B cell (primary cell): ENCODE measurements at regions not wholly inside any gene's neighbourhood (a gene's known extent, or its start where the extent isn't known, plus 50 kb on each side); places are given as distances from the start of the nearest gene placed in this dataset.

ENCODE experiments used
- ATAC-seq: fragments of 200-7000 bp; cut with Tn5 transposase; one replicate; pipeline ENCODE4 v1.10.0; 2021; ENCODE audit warnings: low read depth, mild to moderate bottlenecking, moderate number of reproducible peaks, moderate library complexity
- CTCF ChIA-PET: fragments of 350-600 bp; sonication (Branson Sonifier 250); formaldehyde crosslinking; loops from one replicate; lab custom pipeline; 2021; ENCODE audit warnings: antibody characterized with exemption, inconsistent platforms; lab: Charles Lee
- POLR2A ChIA-PET: fragments of 350-600 bp; sonication (Branson Sonifier 250); formaldehyde crosslinking; loops from one replicate; lab custom pipeline; 2021; ENCODE audit warnings: antibody characterized with exemption; lab: Charles Lee
- DNase-seq: peaks from one replicate; pipeline ENCODE4 v3.0.0; 2013
- H2AFZ ChIP-seq: 2 replicates; pipeline ENCODE4 v1.6.1; 2012; ENCODE audit warnings: mild to moderate bottlenecking, low read depth, low read length; ENCODE audit not compliant: insufficient read depth, poor library complexity, severe bottlenecking
- H3K27ac ChIP-seq, 2 donors: 1 replicate in 1 of 2; 2 replicates in 1 of 2; pipeline ENCODE4 v1.5.1; 2012 to 2013; ENCODE audit warnings: low read length in 2 of 2, mild to moderate bottlenecking in 2 of 2, moderate library complexity in 1 of 2
- H3K27me3 ChIP-seq, 4 experiments: fragments of 200-600 bp in 1 of 4; sonication (generic) in 1 of 4; replicated peaks in 1 of 4; 1 replicate in 2 of 4; 2 replicates in 2 of 4; pipeline versions ENCODE4 v1.6.1 to v1.7.0; 2013 to 2016; ENCODE audit warnings: low read length in 3 of 4, mild to moderate bottlenecking in 2 of 4, mixed read lengths in 1 of 4, moderate library complexity in 1 of 4; ENCODE audit not compliant: insufficient read depth in 4 of 4, control insufficient read depth in 3 of 4; ENCODE audit errors: control extremely low read depth in 1 of 4
- H3K36me3 ChIP-seq, 2 experiments: replicated peaks in 1 of 2; 1 replicate in 1 of 2; 2 replicates in 1 of 2; pipeline versions ENCODE4 v1.6.1 to v1.7.1; 2013; ENCODE audit warnings: low read length in 1 of 2; ENCODE audit not compliant: insufficient read depth in 2 of 2, control insufficient read depth in 1 of 2; ENCODE audit errors: control extremely low read depth in 1 of 2, extremely low read depth in 1 of 2
- H3K4me1 ChIP-seq, 2 donors: fragments of 200-600 bp in 1 of 2; sonication (generic) in 1 of 2; 1 replicate in 1 of 2; 2 replicates in 1 of 2; pipeline versions ENCODE4 v1.5.1 to v1.6.1; 2013 to 2017; ENCODE audit warnings: low read length in 2 of 2; ENCODE audit not compliant: control insufficient read depth in 2 of 2, insufficient read depth in 2 of 2
- H3K4me2 ChIP-seq: replicated peaks from 2 replicates; pipeline ENCODE3; 2012; ENCODE audit warnings: mild to moderate bottlenecking, low read depth, low read length; ENCODE audit not compliant: poor library complexity, severe bottlenecking
- H3K4me3 ChIP-seq, 5 experiments: fragments of 200-600 bp in 1 of 5; sonication (generic) in 1 of 5; 1 replicate in 3 of 5; 2 replicates in 2 of 5; pipeline versions ENCODE4 v1.5.1 to v1.7.0; 2011 to 2016; ENCODE audit warnings: low read length in 4 of 5, mild to moderate bottlenecking in 4 of 5, low read depth in 2 of 5, control low read depth in 1 of 5, moderate library complexity in 1 of 5; ENCODE audit not compliant: insufficient read depth in 1 of 5; ENCODE audit errors: control extremely low read depth in 1 of 5, extremely low read depth in 1 of 5
- H3K79me2 ChIP-seq: fragments of 200-600 bp; sonication (generic); one replicate; pipeline ENCODE4 v1.6.0; 2016; ENCODE audit warnings: low read length; ENCODE audit not compliant: control insufficient read depth, insufficient read depth
- H3K9ac ChIP-seq: fragments of 200-600 bp; sonication (generic); 2 replicates; pipeline ENCODE4 v1.6.1; 2017; ENCODE audit warnings: mild to moderate bottlenecking, low read length, moderate library complexity
- H3K9me3 ChIP-seq, 3 donors: one replicate each; pipeline versions ENCODE4 v1.6.1 to v1.7.1; 2013; ENCODE audit warnings: low read length in 2 of 3; ENCODE audit not compliant: control insufficient read depth in 2 of 3, insufficient read depth in 1 of 3; ENCODE audit errors: control extremely low read depth in 1 of 3
- H4K20me1 ChIP-seq: 2 replicates; pipeline ENCODE4 v1.6.0; 2012; ENCODE audit warnings: mild to moderate bottlenecking, low read length; ENCODE audit not compliant: insufficient read depth, control insufficient read depth, poor library complexity, severe bottlenecking
- H3K27ac Mint-ChIP-seq: one replicate; pipeline ENCODE4 v1.8.0; 2021; ENCODE audit warnings: mixed read lengths
- H3K27me3 Mint-ChIP-seq: one replicate; pipeline ENCODE4 v1.8.0; 2021; ENCODE audit warnings: mixed read lengths
- H3K4me1 Mint-ChIP-seq: one replicate; pipeline ENCODE4 v1.8.0; 2021; ENCODE audit warnings: mixed read lengths
- H3K4me3 Mint-ChIP-seq: one replicate; pipeline ENCODE4 v1.8.0; 2021; ENCODE audit warnings: mixed read lengths
- H3K9me3 Mint-ChIP-seq: one replicate; pipeline ENCODE4 v1.8.0; 2022; ENCODE audit warnings: mixed read lengths; ENCODE audit not compliant: insufficient read depth
- CTCF ChIP-seq: fragments of 200-600 bp; IDR thresholded peaks from one replicate; pipeline ENCODE4 v1.8.0; 2022; ENCODE audit warnings: antibody characterized with exemption, mild to moderate bottlenecking
- EZH2 ChIP-seq: IDR thresholded peaks from 2 replicates; pipeline ENCODE4 v1.6.1; 2012; ENCODE audit warnings: borderline replicate concordance, low read depth, mild to moderate bottlenecking, moderate library complexity, low read length; ENCODE audit not compliant: insufficient read depth, poor library complexity, severe bottlenecking
- WGBS: methylation state at CpG from one replicate; pipeline ENCODE4 v1.1.5; 2013; ENCODE audit warnings: missing lambda C conversion rate; ENCODE audit not compliant: insufficient coverage; 5-methylcytosine and 5-hydroxymethylcytosine counted together
- intact Hi-C: fragments of 100-400 bp; cut with micrococcal nuclease; formaldehyde crosslinking; loops from one replicate; pipeline ENCODE4 v1.10.0; 2022

- no peak overlapping the region for H2AFZ ChIP-seq
- H3K4me1 ChIP-seq: no peaks in the 10 kb centered on the region
- no peak overlapping the region for H3K27ac ChIP-seq
- WGBS: 59% methylated on average over 5 of the region's 5 CpGs
- H4K20me1 ChIP-seq: no peaks in the 10 kb centered on the region
- H3K4me1 Mint-ChIP-seq: no peaks in the 10 kb centered on the region
- H3K27ac Mint-ChIP-seq: no peak overlapping the region
- no peak overlapping the region for H3K4me2 ChIP-seq
- ChIA-PET POLR2A (no interaction called here), CTCF (no interaction called here)
- intact Hi-C loops: no loop called here
- H3K9me3 ChIP-seq: peaks cover 0 to 29% (median 0%) of the 10 kb centered on the region in 3 donors
- H3K27me3 Mint-ChIP-seq: no peaks in the 10 kb centered on the region
- H3K9me3 Mint-ChIP-seq: no peaks in the 10 kb centered on the region
- no peaks in the 10 kb centered on the region for H3K79me2 ChIP-seq
- H3K27me3 ChIP-seq: no peaks in the 10 kb centered on the region
- H3K9ac ChIP-seq: no peak overlapping the region
- ATAC-seq: no peak
- TF ChIP-seq EZH2: no peak
- no peak for TF ChIP-seq CTCF
- no peak overlapping the region for H3K4me3 ChIP-seq
- H3K4me3 Mint-ChIP-seq: no peak overlapping the region
- H3K36me3 ChIP-seq: no peaks in the 10 kb centered on the region
- no peak for DNase-seq
Observed at GRCh38 chr6:19269341-19269898, 567.8 kb upstream of the ID4 start.

- POLR2A ChIA-PET: no interaction called here
- Histone ChIP-seq H3K4me3 (no peak overlapping the region), H2AFZ (no peak overlapping the region), H3K4me1 (no peaks in the 10 kb centered on the region), H3K36me3 (no peaks in the 10 kb centered on the region), H3K4me2 (no peak overlapping the region), H3K9me3 (peaks cover 0 to 29% (median 0%) of the 10 kb centered on the region in 3 donors), H4K20me1 (no peaks in the 10 kb centered on the region), H3K79me2 (no peaks in the 10 kb centered on the region), H3K9ac (no peak overlapping the region), H3K27ac (no peak overlapping the region), H3K27me3 (no peaks in the 10 kb centered on the region)
- TF ChIP-seq CTCF (no peak), EZH2 (no peak)
- Mint-ChIP-seq H3K27me3 (no peaks in the 10 kb centered on the region), H3K27ac (no peak overlapping the region), H3K4me1 (no peaks in the 10 kb centered on the region), H3K9me3 (no peaks in the 10 kb centered on the region), H3K4me3 (no peak overlapping the region)
- ATAC-seq: no peak
- CTCF ChIA-PET: no interaction called here
- WGBS: 90% methylated on average over 15 of the region's 15 CpGs
- DNase-seq: no peak
- intact Hi-C loops: no loop called here
Observed at GRCh38 chr6:19270616-19271015, 566.6 kb upstream of the ID4 start.
